ENCODE measurements at regions not wholly inside any gene's neighbourhood (a gene's known extent, or its start where the extent isn't known, plus 50 kb on each side); places are given as distances from the start of the nearest gene placed in this dataset.

DNA sequence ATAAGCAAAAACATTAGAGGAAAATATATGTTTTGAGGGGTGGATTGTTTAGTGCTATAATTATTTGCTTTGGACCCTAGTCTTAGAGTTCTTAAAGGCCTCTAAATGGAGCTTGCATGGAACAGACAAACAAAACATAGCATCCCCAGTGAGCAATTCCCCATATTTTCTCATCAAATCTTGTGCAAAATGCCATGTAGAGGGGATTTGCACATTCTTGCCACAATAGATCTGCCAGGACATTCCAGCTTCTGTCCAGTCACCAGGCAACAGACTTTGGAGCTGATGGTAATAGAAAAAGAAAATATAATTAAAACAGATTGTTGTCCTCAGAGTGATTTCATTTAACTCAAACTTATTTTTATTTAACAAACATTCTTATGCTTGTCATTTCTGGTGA lies 360.3 kb upstream of the PDGFD start:
- TF ChIP-seq POLR2A (IDR thresholded peaks at IDR 0.05) = no peak
- TF ChIP-seq, protein P1, sequence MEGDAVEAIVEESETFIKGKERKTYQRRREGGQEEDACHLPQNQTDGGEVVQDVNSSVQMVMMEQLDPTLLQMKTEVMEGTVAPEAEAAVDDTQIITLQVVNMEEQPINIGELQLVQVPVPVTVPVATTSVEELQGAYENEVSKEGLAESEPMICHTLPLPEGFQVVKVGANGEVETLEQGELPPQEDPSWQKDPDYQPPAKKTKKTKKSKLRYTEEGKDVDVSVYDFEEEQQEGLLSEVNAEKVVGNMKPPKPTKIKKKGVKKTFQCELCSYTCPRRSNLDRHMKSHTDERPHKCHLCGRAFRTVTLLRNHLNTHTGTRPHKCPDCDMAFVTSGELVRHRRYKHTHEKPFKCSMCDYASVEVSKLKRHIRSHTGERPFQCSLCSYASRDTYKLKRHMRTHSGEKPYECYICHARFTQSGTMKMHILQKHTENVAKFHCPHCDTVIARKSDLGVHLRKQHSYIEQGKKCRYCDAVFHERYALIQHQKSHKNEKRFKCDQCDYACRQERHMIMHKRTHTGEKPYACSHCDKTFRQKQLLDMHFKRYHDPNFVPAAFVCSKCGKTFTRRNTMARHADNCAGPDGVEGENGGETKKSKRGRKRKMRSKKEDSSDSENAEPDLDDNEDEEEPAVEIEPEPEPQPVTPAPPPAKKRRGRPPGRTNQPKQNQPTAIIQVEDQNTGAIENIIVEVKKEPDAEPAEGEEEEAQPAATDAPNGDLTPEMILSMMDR (IDR thresholded peaks at IDR 0.05) = no peak
- no peaks in the 10 kb centered on the region for H3K4me1 ChIP-seq
- intact Hi-C loops (cut with DNase I) = no loop called here
- H3K4me3 ChIP-seq (replicated peaks in 1 of 3) = no peak overlapping the region
- H3K9me3 ChIP-seq = no peaks in the 10 kb centered on the region
- H3K36me3 ChIP-seq = no peaks in the 10 kb centered on the region
- no peaks in the 10 kb centered on the region for H3K27me3 ChIP-seq
- no peak overlapping the region for H3K27ac ChIP-seq
- no peak for DNase-seq

GRCh38 chr11:104523611-104524010 lies 359.7 kb upstream of the PDGFD start:
- Histone ChIP-seq H3K27ac (no peak overlapping the region), H3K27me3 (no peaks in the 10 kb centered on the region), H3K4me1 (no peaks in the 10 kb centered on the region), H3K36me3 (no peaks in the 10 kb centered on the region), H3K4me3 (replicated peaks in 1 of 3) (no peak overlapping the region), H3K9me3 (no peaks in the 10 kb centered on the region)
- TF ChIP-seq, protein P1 (IDR thresholded peaks at IDR 0.05) = no peak
- TF ChIP-seq POLR2A (IDR thresholded peaks at IDR 0.05) = no peak
- intact Hi-C loops (cut with DNase I) = no loop called here
- no peak for DNase-seq
- 76 to 98% methylated on average over 1 of the region's 1 CpG for WGBS, 2 donors

- Histone ChIP-seq H3K27ac (no peak overlapping the region), H3K9me3 (no peaks in the 10 kb centered on the region), H3K4me3 (replicated peaks in 1 of 3) (no peak overlapping the region), H3K4me1 (no peaks in the 10 kb centered on the region), H3K36me3 (no peaks in the 10 kb centered on the region), H3K27me3 (no peaks in the 10 kb centered on the region)
- no peak for DNase-seq
- TF ChIP-seq, protein P1 (IDR thresholded peaks at IDR 0.05) = no peak
- no peak for TF ChIP-seq POLR2A (IDR thresholded peaks at IDR 0.05)
- intact Hi-C loops (cut with DNase I) = no loop called here
These were observed 358.7 kb upstream of the PDGFD start for GRCh38 chr11:104522650-104523049.

DNA sequence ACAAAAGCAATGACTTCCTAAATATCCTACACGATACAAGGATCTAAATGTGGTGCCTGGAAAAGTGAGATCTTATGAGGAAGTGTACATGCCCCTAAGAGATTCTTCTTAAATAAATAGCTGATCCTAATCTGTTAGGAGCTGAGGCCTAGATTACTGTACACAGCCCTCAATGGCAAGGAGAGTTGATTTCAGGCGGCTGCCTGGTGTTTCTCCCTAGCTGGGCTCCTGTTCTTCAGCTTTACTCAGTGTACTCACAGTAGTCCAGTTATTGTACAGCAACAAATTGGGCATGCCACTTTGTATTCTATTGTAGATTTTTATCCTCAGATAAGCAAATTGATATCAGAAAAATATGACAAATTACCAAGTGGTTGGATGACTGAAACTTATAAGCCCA lies 358.2 kb upstream of the PDGFD start:
- Histone ChIP-seq H3K27me3 (no peaks in the 10 kb centered on the region), H3K4me1 (no peaks in the 10 kb centered on the region), H3K9me3 (no peaks in the 10 kb centered on the region), H3K36me3 (no peaks in the 10 kb centered on the region), H3K4me3 (replicated peaks in 1 of 3) (no peak overlapping the region), H3K27ac (no peak overlapping the region)
- DNase-seq = no peak
- 86 to 92% methylated on average over 2 of the region's 2 CpGs for WGBS, 2 donors
- intact Hi-C loops (cut with DNase I) = no loop called here
- no peak for TF ChIP-seq POLR2A (IDR thresholded peaks at IDR 0.05)
- TF ChIP-seq, protein P1 (IDR thresholded peaks at IDR 0.05) = no peak

GRCh38 chr11:104510169-104510568 lies 346.2 kb upstream of the PDGFD start:
- no peak for TF ChIP-seq POLR2A (IDR thresholded peaks at IDR 0.05)
- TF ChIP-seq, protein P1 (IDR thresholded peaks at IDR 0.05) = no peak
- H3K4me3 ChIP-seq (replicated peaks in 1 of 3) = no peak overlapping the region
- no peak overlapping the region for H3K27ac ChIP-seq
- no peaks in the 10 kb centered on the region for H3K36me3 ChIP-seq
- intact Hi-C loops (cut with DNase I) = no loop called here
- DNase-seq = no peak
- no peaks in the 10 kb centered on the region for H3K4me1 ChIP-seq
- H3K27me3 ChIP-seq = no peaks in the 10 kb centered on the region
- whole genome bisulfite sequencing, 2 donors = 88% methylated on average over 2 of the region's 2 CpGs
- no peaks in the 10 kb centered on the region for H3K9me3 ChIP-seq
